Natural killer cell (primary cell): ENCODE measurements at regions not wholly inside any gene's neighbourhood (a gene's known extent, or its start where the extent isn't known, plus 50 kb on each side); places are given as distances from the start of the nearest gene placed in this dataset.

Experiments used
- ATAC-seq, 3 donors: fragments of 150-1000 bp in 2 of 3; fragments of 200-7000 bp in 1 of 3; cut with Tn5 transposase; 1 replicate in 1 of 3; 2 replicates in 2 of 3; pipeline ENCODE4 v1.10.0; 2021; ENCODE audit warnings: mild to moderate bottlenecking in 2 of 3, moderate library complexity in 2 of 3
- DNase-seq, 2 donors: peaks; one replicate each; pipeline versions ENCODE4 v3.0.0 to v3.0.0-alpha.2; 2013 to 2021; ENCODE audit warnings: mixed read lengths in 1 of 2
- H3K27ac ChIP-seq: one replicate; pipeline ENCODE4 v1.5.1; 2013; ENCODE audit warnings: mild to moderate bottlenecking, low read length
- H3K27me3 ChIP-seq: one replicate; pipeline ENCODE4 v1.6.1; 2013; ENCODE audit warnings: low read length; ENCODE audit not compliant: control insufficient read depth, insufficient read depth
- H3K36me3 ChIP-seq: one replicate; pipeline ENCODE4 v1.6.1; 2013; ENCODE audit warnings: low read length; ENCODE audit not compliant: control insufficient read depth, insufficient read depth
- H3K4me1 ChIP-seq: one replicate; pipeline ENCODE4 v1.6.1; 2013; ENCODE audit warnings: low read length; ENCODE audit not compliant: control insufficient read depth, insufficient read depth
- H3K4me3 ChIP-seq: one replicate; pipeline ENCODE4 v1.5.1; 2013; ENCODE audit warnings: low read length
- H3K9me3 ChIP-seq: one replicate; pipeline ENCODE4 v1.6.1; 2013; ENCODE audit warnings: low read length; ENCODE audit not compliant: control insufficient read depth, insufficient read depth
- H3K27ac Mint-ChIP-seq, 2 donors: one replicate each; pipeline ENCODE4 v1.8.0; 2022; ENCODE audit warnings: mild to moderate bottlenecking in 2 of 2, mixed read lengths in 2 of 2, moderate library complexity in 1 of 2
- H3K27me3 Mint-ChIP-seq, 2 donors: one replicate each; pipeline ENCODE4 v1.8.0; 2022; ENCODE audit warnings: low read depth in 2 of 2, mixed read lengths in 2 of 2
- H3K36me3 Mint-ChIP-seq: one replicate; pipeline ENCODE4 v1.8.0; 2022; ENCODE audit warnings: mixed read lengths
- H3K4me1 Mint-ChIP-seq, 2 donors: one replicate each; pipeline ENCODE4 v1.8.0; 2022; ENCODE audit warnings: mixed read lengths in 2 of 2
- H3K4me3 Mint-ChIP-seq: one replicate; pipeline ENCODE4 v1.8.0; 2022; ENCODE audit warnings: mild to moderate bottlenecking, moderate library complexity, mixed read lengths
- H3K9me3 Mint-ChIP-seq, 2 donors: one replicate each; pipeline ENCODE4 v1.8.0; 2022; ENCODE audit warnings: mixed read lengths in 2 of 2
- CTCF ChIP-seq: fragments of 200-600 bp; IDR thresholded peaks from one replicate; pipeline ENCODE4 v1.8.0; 2022; ENCODE audit warnings: antibody characterized with exemption
- WGBS: methylation state at CpG from one replicate; pipeline ENCODE4 v1.1.7; 2013; ENCODE audit warnings: missing lambda C conversion rate; ENCODE audit not compliant: insufficient coverage; 5-methylcytosine and 5-hydroxymethylcytosine counted together
- intact Hi-C: fragments of 100-400 bp; cut with micrococcal nuclease; formaldehyde crosslinking; loops from one replicate; pipeline ENCODE4 v1.14.2; 2022

- DNase-seq (no peak), ATAC-seq (no peak)
- H3K4me1 ChIP-seq, result no peaks in the 10 kb centered on the region
- 91% methylated on average over 1 of the region's 3 CpGs for WGBS
- Mint-ChIP-seq H3K27ac (no peak overlapping the region), H3K27me3 (no peaks in the 10 kb centered on the region), H3K9me3 (peaks cover 15 to 17% of the 10 kb centered on the region in 2 donors), H3K4me3 (no peak overlapping the region), H3K36me3 (peaks cover 13% of the 10 kb centered on the region), H3K4me1 (no peaks in the 10 kb centered on the region)
- intact Hi-C loops, result no loop called here
- H3K9me3 ChIP-seq, result no peaks in the 10 kb centered on the region
- H3K27me3 ChIP-seq, result no peaks in the 10 kb centered on the region
- H3K36me3 ChIP-seq, result no peaks in the 10 kb centered on the region
- no peak for TF ChIP-seq CTCF
- H3K27ac ChIP-seq, result no peak overlapping the region
- H3K4me3 ChIP-seq, result no peak overlapping the region
Measured at GRCh38 chr1:187956975-187957374, 1128.2 kb downstream of the PLA2G4A start.

- Histone ChIP-seq H3K4me1 (no peaks in the 10 kb centered on the region), H3K4me3 (no peak overlapping the region), H3K27me3 (no peaks in the 10 kb centered on the region), H3K36me3 (no peaks in the 10 kb centered on the region), H3K27ac (no peak overlapping the region), H3K9me3 (no peaks in the 10 kb centered on the region)
- 90% methylated on average over 2 of the region's 6 CpGs for WGBS
- H3K4me3 Mint-ChIP-seq, result no peak overlapping the region
- peaks cover 6% of the 10 kb centered on the region for H3K36me3 Mint-ChIP-seq
- DNase-seq (no peak), ATAC-seq (no peak)
- intact Hi-C loops, result no loop called here
- no peak overlapping the region for H3K27ac Mint-ChIP-seq
- no peak for TF ChIP-seq CTCF
- no peaks in the 10 kb centered on the region for H3K27me3 Mint-ChIP-seq
- peaks cover 12 to 15% of the 10 kb centered on the region in 2 donors for H3K9me3 Mint-ChIP-seq
- no peaks in the 10 kb centered on the region for H3K4me1 Mint-ChIP-seq
Measured at GRCh38 chr1:187958207-187958606, 1129.5 kb downstream of the PLA2G4A start.

GRCh38 chr1:187959062-187959461 is 1130.3 kb downstream of the PLA2G4A start:
- ATAC-seq (no peak), DNase-seq (no peak)
- peaks cover 7 to 13% of the 10 kb centered on the region in 2 donors for H3K9me3 Mint-ChIP-seq
- no peak overlapping the region for H3K27ac Mint-ChIP-seq
- intact Hi-C loops, result no loop called here
- H3K4me1 ChIP-seq, result no peaks in the 10 kb centered on the region
- WGBS, result 63% methylated on average over 3 of the region's 3 CpGs
- H3K36me3 Mint-ChIP-seq, result peaks cover 6% of the 10 kb centered on the region
- TF ChIP-seq CTCF, result no peak
- no peaks in the 10 kb centered on the region for H3K9me3 ChIP-seq
- H3K27ac ChIP-seq, result no peak overlapping the region
- no peaks in the 10 kb centered on the region for H3K27me3 ChIP-seq
- H3K27me3 Mint-ChIP-seq, result no peaks in the 10 kb centered on the region
- H3K36me3 ChIP-seq, result no peaks in the 10 kb centered on the region
- H3K4me3 ChIP-seq, result no peak overlapping the region
- H3K4me3 Mint-ChIP-seq, result no peak overlapping the region
- H3K4me1 Mint-ChIP-seq, result no peaks in the 10 kb centered on the region

- Histone ChIP-seq H3K4me3 (no peak overlapping the region), H3K27me3 (no peaks in the 10 kb centered on the region), H3K27ac (no peak overlapping the region), H3K4me1 (no peaks in the 10 kb centered on the region), H3K9me3 (no peaks in the 10 kb centered on the region), H3K36me3 (no peaks in the 10 kb centered on the region)
- Mint-ChIP-seq H3K9me3 (peaks cover 7 to 13% of the 10 kb centered on the region in 2 donors), H3K36me3 (peaks cover 6% of the 10 kb centered on the region), H3K27me3 (no peaks in the 10 kb centered on the region), H3K4me3 (no peak overlapping the region), H3K27ac (no peak overlapping the region), H3K4me1 (no peaks in the 10 kb centered on the region)
- intact Hi-C loops, result no loop called here
- DNase-seq, result no peak
- no peak for TF ChIP-seq CTCF
- no peak for ATAC-seq
- WGBS, result 63% methylated on average over 1 of the region's 3 CpGs
Measured at GRCh38 chr1:187960125-187960638, 1131.4 kb downstream of the PLA2G4A start.
